GM18508 (cell line): ENCODE measurements at regions not wholly inside any gene's neighbourhood (a gene's known extent, or its start where the extent isn't known, plus 50 kb on each side); places are given as distances from the start of the nearest gene placed in this dataset.

Experiments
- ATAC-seq: cut with Tn5 transposase; IDR thresholded peaks from one replicate; pipeline ENCODE4 v1.9.1; 2021; ENCODE audit warnings: moderate number of reproducible peaks; ENCODE audit not compliant: insufficient read depth, unreplicated experiment

- ATAC-seq = no peak
These were observed 72.9 kb upstream of the ATP10A start for GRCh38 chr15:25936004-25936403.

DNA sequence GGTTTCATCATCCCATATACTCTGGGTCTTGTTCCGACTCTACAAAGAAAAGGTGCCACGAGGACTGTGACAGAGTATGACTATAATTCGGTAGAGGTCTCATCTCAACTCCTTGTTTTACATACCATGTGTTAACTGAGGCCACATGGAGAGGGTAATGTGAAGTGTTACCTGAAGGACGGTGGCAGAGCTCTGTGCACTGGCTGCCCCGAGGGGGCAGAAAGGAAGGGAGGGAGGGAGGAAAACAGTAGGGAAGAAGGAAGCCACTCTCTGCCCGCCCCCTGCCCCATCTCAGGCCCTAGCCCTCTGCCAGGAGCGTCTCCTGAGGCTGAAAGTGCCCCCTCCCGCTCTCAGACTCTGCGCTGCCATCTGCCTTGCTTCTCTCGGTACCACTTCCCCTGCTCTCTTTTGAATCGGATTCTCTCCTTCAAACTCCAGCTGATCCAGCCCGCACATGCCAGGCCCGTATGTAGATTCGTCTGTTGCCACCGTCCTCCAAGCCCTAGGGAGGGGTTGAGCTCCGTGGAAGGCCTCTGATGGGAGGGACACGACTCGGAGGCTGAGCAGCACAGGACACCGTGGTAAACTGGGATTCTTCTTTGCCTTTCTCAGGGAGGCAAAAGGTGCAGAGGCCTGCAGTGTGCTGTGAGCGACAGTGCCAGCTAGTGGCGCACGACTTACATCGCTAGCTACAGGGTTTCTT lies 70.5 kb upstream of the ATP10A start:
- no peak for ATAC-seq

DNA sequence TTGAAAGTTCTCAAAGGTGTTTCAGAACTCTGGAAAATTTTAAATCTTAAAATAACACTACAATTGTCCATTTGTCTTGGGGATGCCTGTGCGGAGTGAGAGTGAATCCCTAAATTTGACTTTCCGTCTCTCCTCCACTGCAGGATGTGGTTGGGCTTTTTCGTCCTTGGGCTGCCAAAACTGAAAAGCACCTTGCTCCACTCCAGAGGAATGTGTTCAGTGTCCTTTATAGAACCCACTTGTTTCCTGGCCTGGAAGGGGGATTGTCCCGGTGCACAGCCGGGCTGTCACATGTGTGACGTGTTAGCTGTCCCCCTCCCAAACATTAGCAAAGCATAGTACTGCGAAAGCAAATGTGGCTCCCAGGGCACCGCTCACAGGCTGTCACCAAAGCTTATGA lies 69.6 kb upstream of the ATP10A start:
- no peak for ATAC-seq

DNA sequence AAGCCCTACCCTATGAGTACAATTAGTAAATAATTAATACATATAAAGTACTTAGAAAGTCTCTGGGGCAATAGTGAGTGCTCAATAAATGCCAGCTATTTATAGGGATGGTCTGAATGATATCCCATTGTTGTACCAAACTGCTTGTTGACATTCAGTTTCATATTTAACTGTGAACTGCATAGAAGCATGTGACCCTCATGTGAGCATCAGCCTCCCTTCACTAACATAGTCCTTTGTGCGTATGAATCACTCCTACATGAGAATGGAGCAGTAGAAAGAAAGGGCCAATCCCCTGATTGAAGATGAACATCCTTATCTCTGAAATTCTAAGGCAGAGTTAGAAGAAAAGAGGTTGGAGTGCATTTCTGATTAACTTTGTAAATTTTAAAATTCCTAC lies 68.7 kb upstream of the ATP10A start:
- ATAC-seq = no peak

GRCh38 chr15:25930931-25931330 lies 67.8 kb upstream of the ATP10A start:
- ATAC-seq = no peak
